Smooth muscle cell (in vitro differentiated cells): ENCODE measurements at regions not wholly inside any gene's neighbourhood (a gene's known extent, or its start where the extent isn't known, plus 50 kb on each side); places are given as distances from the start of the nearest gene placed in this dataset.

Experiments used
- DNase-seq: peaks from one replicate; lab custom pipeline; 2025; ENCODE audit not compliant: unreplicated experiment; lab: John Stamatoyannopoulos, UW
- H2AFZ ChIP-seq: fragments of 200-600 bp; sonication (generic); 2 replicates; pipeline ENCODE4 v1.6.0; 2016; ENCODE audit warnings: antibody characterized with exemption, low read depth, mild to moderate bottlenecking
- H3F3A ChIP-seq: fragments of 200-600 bp; sonication (generic); 2 replicates; pipeline ENCODE4 v1.6.0; 2017; ENCODE audit warnings: antibody characterized with exemption, low read depth
- H3K27ac ChIP-seq: fragments of 200-600 bp; sonication (generic); 2 replicates; pipeline ENCODE4 v1.5.1; 2016; ENCODE audit warnings: low read depth, mild to moderate bottlenecking
- H3K27me3 ChIP-seq: fragments of 200-600 bp; sonication (generic); 2 replicates; pipeline ENCODE4 v1.6.1; 2016; ENCODE audit warnings: low read depth, mild to moderate bottlenecking
- H3K36me3 ChIP-seq: fragments of 200-600 bp; sonication (generic); 2 replicates; pipeline ENCODE4 v1.5.1; 2016; ENCODE audit warnings: low read depth
- H3K4me1 ChIP-seq: fragments of 200-600 bp; sonication (generic); 2 replicates; pipeline ENCODE4 v1.5.1; 2016; ENCODE audit warnings: low read depth
- H3K4me2 ChIP-seq: fragments of 200-600 bp; sonication (generic); 2 replicates; pipeline ENCODE4 v1.6.0; 2016; ENCODE audit warnings: mild to moderate bottlenecking
- H3K4me3 ChIP-seq: fragments of 200-600 bp; sonication (generic); 2 replicates; pipeline ENCODE4 v1.5.1; 2016; ENCODE audit warnings: mild to moderate bottlenecking
- H3K79me2 ChIP-seq: fragments of 200-600 bp; sonication (generic); 2 replicates; pipeline ENCODE4 v1.6.0; 2016; ENCODE audit warnings: low read depth, mild to moderate bottlenecking
- H3K9ac ChIP-seq: fragments of 200-600 bp; sonication (generic); 2 replicates; pipeline ENCODE4 v1.6.0; 2016; ENCODE audit warnings: low read depth
- H3K9me3 ChIP-seq: fragments of 200-600 bp; sonication (generic); replicated peaks from 2 replicates; pipeline ENCODE4 v1.5.1; 2016; ENCODE audit warnings: low read depth
- H4K20me1 ChIP-seq: fragments of 200-600 bp; sonication (generic); 2 replicates; pipeline ENCODE4 v1.6.0; 2016; ENCODE audit warnings: low read depth
- CTCF ChIP-seq: fragments of 200-600 bp; sonication (generic); IDR thresholded peaks from 2 replicates; pipeline ENCODE4 v1.5.1; 2017; ENCODE audit warnings: borderline replicate concordance, mild to moderate bottlenecking, antibody characterized with exemption; ENCODE audit not compliant: insufficient read depth, poor library complexity, severe bottlenecking
- WGBS: methylation state at CpG from one replicate; pipeline ENCODE4 v1.1.7; 2016; ENCODE audit warnings: low lambda C conversion rate; 5-methylcytosine and 5-hydroxymethylcytosine counted together

- no peak overlapping the region for H3K27ac ChIP-seq
- H3F3A ChIP-seq, result no peaks in the 10 kb centered on the region
- no peaks in the 10 kb centered on the region for H3K27me3 ChIP-seq
- H3K9ac ChIP-seq, result no peak overlapping the region
- peaks cover 6% of the 10 kb centered on the region for H3K4me1 ChIP-seq
- no peak overlapping the region for H3K4me3 ChIP-seq
- H3K36me3 ChIP-seq, result no peaks in the 10 kb centered on the region
- TF ChIP-seq CTCF, result no peak
- H4K20me1 ChIP-seq, result no peaks in the 10 kb centered on the region
- no peaks in the 10 kb centered on the region for H3K79me2 ChIP-seq
- H3K9me3 ChIP-seq, result no peaks in the 10 kb centered on the region
- WGBS, result 94% methylated on average over 4 of the region's 4 CpGs
- H2AFZ ChIP-seq, result no peak overlapping the region
- no peak overlapping the region for H3K4me2 ChIP-seq
- no peak for DNase-seq
Observed at GRCh38 chr7:115083935-115084334, 162.0 kb downstream of the MDFIC start.

GRCh38 chr7:115081772-115082171, 159.9 kb downstream of the MDFIC start:
- H2AFZ ChIP-seq, result no peak overlapping the region
- H3K4me3 ChIP-seq, result no peak overlapping the region
- H3K36me3 ChIP-seq, result no peaks in the 10 kb centered on the region
- no peak overlapping the region for H3K4me2 ChIP-seq
- TF ChIP-seq CTCF, result no peak
- H3K9me3 ChIP-seq, result no peaks in the 10 kb centered on the region
- H3K4me1 ChIP-seq, result no peaks in the 10 kb centered on the region
- no peaks in the 10 kb centered on the region for H4K20me1 ChIP-seq
- H3K79me2 ChIP-seq, result no peaks in the 10 kb centered on the region
- no peaks in the 10 kb centered on the region for H3K27me3 ChIP-seq
- H3F3A ChIP-seq, result no peaks in the 10 kb centered on the region
- no peak overlapping the region for H3K9ac ChIP-seq
- H3K27ac ChIP-seq, result no peak overlapping the region
- DNase-seq, result no peak
- 76% methylated on average over 3 of the region's 3 CpGs for WGBS

DNA sequence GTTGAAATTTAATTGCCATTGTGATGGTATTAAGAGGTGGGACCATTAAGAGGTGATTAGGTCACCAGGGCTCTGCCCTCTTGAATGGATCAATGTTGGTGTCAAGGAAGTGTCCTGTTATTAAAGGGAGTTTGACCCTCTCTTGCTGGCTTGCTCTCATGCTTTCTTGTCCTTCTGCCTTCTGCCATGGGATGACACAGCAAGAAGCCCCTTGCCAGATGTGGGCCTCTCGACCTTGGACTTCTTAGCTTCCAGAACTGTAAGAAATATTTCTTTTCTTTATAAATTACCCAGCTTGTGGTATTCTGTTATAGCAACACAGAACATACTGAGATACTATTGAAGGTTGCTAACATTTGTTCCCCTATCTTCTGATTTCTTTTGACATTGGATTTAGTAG, 157.0 kb downstream of the MDFIC start:
- Histone ChIP-seq H3K4me2 (no peak overlapping the region), H3K27ac (no peak overlapping the region), H3K79me2 (no peaks in the 10 kb centered on the region), H3K36me3 (no peaks in the 10 kb centered on the region), H4K20me1 (no peaks in the 10 kb centered on the region), H3K27me3 (no peaks in the 10 kb centered on the region), H3K4me3 (no peak overlapping the region), H2AFZ (no peak overlapping the region), H3K9ac (no peak overlapping the region), H3K4me1 (no peaks in the 10 kb centered on the region), H3K9me3 (no peaks in the 10 kb centered on the region), H3F3A (no peaks in the 10 kb centered on the region)
- DNase-seq, result no peak
- no peak for TF ChIP-seq CTCF
- 81% methylated on average over 1 of the region's 1 CpG for WGBS

DNA sequence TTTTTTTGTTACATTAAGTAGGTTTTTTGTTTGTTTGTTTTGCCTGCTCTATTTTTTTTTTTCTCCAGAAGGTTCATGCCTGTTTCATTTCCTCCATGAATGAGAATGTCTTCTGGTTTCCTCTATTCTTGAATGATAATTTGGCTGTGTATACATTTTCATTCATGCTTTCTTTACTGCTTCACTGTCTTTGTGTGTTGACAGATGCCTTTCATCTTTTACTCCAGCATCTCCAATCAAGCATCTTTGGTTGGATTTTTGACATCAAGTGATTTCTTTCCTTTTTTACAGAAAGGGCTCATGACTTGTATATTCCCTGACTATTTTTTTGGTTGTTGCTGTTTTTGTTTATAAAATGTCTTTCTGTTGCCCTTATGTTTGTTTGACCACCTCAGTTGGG, 156.5 kb downstream of the MDFIC start:
- H3K9ac ChIP-seq, result no peak overlapping the region
- no peaks in the 10 kb centered on the region for H3K4me1 ChIP-seq
- H3K4me3 ChIP-seq, result no peak overlapping the region
- H3K36me3 ChIP-seq, result no peaks in the 10 kb centered on the region
- no peak for TF ChIP-seq CTCF
- no peak overlapping the region for H3K4me2 ChIP-seq
- H3K27me3 ChIP-seq, result no peaks in the 10 kb centered on the region
- H3K79me2 ChIP-seq, result no peaks in the 10 kb centered on the region
- no peaks in the 10 kb centered on the region for H3K9me3 ChIP-seq
- H3K27ac ChIP-seq, result no peak overlapping the region
- H2AFZ ChIP-seq, result no peak overlapping the region
- no peaks in the 10 kb centered on the region for H3F3A ChIP-seq
- no peaks in the 10 kb centered on the region for H4K20me1 ChIP-seq
- no peak for DNase-seq
